MV-4-11 (cell line): ENCODE measurements at regions not wholly inside any gene's neighbourhood (a gene's known extent, or its start where the extent isn't known, plus 50 kb on each side); places are given as distances from the start of the nearest gene placed in this dataset.
"Not testable (repeated sequence)": the region's sequence is repeated elsewhere in the genome, so short reads cannot be mapped to it uniquely, and the experiment has no call there.

Experiments
- DNase-seq: peaks from one replicate; lab custom pipeline; 2025; lab: John Stamatoyannopoulos, UW

DNA sequence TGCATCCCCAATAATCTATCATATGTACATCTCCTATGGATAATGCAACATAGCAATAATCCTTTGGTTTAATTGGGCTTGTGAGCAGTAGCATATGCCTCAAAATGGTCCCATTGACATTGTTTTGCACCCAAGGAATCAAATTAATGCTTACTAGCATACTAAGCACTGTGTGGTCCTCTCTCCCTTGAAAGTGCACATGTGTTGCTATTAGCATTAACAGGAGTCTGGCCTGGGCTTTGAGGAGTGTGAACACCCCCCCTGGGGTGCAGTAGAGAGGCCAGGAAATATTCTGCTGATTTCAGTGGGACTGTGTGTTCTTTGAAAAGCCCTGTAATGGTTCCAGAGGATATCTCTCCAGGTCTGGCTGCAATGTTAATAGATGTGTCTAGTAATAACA, 1148.4 kb downstream of the VRK1 start:
- DNase-seq = no peak

GRCh38 chr14:97946240-97946639, 1149.1 kb downstream of the VRK1 start:
- no peak for DNase-seq

DNA sequence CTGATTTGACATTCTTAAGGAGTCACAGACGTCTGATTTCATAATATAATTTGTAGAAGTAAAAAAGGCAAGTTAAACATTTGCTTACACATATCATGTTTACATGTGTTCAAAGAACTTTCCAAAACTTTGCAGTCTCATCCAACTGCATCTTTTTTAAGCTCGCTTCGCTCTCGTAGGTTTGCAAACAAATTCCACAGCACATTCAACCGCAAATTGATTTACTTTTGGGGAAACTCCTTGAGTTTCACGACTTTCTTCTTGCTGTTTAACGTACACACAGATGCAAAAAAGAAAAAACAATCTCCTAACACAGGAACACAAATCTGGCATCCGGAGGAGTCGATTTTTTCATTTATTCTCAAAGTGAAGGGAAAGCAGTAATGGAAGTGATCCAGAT, 1149.5 kb downstream of the VRK1 start:
- no peak for DNase-seq

GRCh38 chr14:97948841-97949240, 1151.7 kb downstream of the VRK1 start:
- no peak for DNase-seq

- no peak for DNase-seq
Measured at GRCh38 chr14:97956581-97957340, 1159.6 kb downstream of the VRK1 start.

DNA sequence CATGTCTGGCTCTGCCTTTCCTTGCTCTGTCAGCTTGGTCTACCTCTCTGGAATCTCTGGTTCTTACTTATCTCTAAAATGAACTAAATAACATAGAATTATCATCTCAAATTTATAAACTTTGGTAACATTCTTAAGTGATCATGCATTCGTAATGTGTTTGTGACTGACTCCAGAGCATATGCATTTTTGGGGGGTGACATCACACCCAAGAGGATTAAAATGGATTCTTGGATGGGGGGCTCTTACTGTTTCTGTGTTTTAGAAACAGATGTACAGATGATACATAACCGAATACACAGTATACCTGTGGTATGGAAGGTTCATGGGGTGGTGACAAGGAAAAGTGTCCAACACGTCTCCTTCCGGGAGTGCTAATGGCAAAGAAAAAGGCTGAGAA, 1162.1 kb downstream of the VRK1 start:
- no peak for DNase-seq

GRCh38 chr14:97960436-97960835, 1163.3 kb downstream of the VRK1 start:
- no peak for DNase-seq

- no peak for DNase-seq
Measured at GRCh38 chr14:97970222-97970621, 1173.0 kb downstream of the VRK1 start.

- DNase-seq = no peak
Measured at GRCh38 chr14:97975216-97975615, 1178.0 kb downstream of the VRK1 start.

DNA sequence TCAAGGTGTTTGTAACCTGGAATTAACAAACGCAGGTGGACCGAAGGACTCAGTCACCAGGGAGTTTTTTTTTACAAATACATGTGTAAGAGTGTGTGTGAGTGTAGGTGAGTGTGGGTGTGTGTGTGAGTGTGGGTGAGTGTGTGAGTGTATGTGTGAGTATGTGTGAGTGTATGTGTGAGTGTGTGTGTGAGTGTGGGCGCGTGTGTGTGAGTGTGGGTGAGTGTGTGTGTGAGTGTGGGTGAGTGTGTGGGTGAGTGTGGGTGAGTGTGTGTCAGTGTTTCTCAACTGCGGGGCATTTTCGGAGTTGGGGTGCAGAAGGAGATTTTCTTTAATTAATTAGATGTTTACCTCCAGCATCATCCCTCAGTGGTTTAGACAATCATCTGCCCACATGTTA, 1178.8 kb downstream of the VRK1 start:
- DNase-seq = no peak

DNA sequence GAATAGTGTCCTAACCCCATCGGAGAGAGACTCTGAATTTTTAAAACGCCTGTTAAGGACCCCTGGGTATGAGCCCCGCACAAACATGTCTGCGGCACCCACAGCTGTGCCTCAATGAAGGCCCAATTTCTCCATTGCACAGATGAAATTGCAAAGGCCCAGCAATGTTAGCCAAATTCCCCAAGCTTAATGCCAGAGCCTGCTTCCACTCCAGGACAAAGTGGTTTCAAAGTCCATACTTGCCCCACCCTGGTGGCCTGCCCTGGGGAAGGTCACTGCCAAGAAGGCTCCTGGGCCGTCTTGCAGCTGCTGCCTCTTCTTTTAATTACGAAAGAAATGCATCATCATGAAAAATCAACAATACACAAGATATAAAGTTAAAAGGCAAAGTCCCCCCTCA, 1179.7 kb downstream of the VRK1 start:
- DNase-seq = no peak

DNA sequence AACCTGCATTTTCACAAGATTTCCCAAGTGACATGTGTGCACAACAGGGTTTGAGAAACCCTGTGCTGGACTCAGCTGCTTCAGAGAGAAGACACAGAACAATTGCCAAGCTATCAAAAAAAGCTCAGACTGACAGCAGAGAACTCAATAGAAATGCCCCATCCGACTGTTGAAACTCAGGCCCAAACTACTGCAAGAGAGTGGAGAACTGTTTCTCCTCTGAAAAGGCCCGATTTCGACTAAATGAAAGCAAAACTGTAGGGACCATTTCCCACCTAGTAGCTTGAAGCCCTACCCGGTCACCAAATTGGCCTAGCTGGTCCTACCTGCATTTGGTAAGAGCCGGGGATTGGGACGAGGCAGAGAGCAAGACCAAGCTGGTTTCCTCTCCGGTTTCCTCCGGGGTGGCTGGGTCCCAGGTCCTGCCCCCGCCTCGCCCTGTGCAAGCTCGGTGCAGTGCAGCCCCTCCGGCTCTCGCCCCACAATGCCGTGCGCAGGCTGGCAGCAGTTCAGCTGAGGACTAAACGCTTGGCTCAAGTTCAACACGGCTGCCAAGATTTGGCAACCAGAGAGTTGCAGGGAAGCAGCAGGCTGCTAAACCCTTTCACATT, 1180.6 kb downstream of the VRK1 start:
- no peak for DNase-seq

DNA sequence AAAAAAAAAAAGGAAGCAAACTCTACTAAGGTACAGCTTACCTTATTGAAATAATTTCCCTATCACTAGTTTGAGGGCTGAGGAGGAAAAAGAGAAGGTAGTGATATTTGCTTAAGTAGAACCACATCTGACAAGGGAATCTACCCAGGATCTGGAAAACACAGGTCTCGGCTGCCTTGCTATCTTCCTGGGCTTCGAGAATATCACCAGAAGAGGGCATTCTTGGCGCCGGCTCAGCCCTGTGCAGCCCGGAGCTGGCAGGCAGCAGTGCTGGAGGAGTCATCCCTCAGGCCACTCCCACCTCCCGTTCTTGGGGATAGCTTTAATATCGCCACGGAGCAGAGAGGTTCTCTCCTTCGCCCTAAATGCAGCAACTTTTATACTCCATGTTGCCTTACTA, 1181.2 kb downstream of the VRK1 start:
- DNase-seq = no peak

DNA sequence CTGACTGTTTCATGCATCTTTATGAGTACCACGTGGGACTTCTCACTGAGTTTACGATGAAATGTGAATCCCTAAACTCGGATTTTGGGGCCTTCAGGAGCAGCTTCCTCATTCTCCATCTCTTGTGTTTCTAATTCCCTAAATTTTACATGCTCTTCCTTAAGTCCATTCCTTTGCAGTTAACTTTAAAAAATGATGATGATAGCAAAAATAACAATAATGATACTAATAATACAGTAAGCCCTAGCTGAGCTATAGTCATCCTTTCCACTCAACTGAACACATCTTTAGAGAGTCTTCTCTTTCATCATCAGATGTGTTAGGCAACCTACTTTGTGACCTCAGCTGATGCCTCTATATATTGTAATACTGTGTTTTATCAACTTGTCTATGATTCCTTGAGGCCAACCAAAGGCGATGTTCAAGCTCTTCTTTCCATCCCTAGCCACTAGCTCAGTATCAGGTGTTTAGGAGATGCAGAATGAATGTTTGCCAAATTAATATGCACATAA, 1196.4 kb downstream of the VRK1 start:
- no peak for DNase-seq

GRCh38 chr14:97994020-97994531, 1196.9 kb downstream of the VRK1 start:
- no peak for DNase-seq

DNA sequence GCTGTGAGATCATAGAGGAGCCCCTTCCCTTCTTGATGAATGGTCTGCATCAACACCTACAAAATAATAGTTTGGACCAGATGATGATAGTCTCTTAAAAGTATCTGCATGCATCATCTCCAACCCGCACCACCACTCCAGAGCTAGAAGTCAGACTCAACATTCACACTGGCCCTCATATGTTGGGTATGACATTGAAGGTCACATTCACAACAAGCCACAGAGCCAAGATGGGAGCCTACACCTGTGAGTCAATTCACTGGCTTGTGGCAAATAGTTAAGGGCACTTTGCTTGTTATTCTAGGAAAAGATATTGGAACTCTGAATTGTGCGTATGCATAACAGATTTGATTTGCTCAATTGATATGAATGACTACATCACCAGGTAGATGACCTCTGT, 1197.9 kb downstream of the VRK1 start:
- no peak for DNase-seq

- no peak for DNase-seq
Measured at GRCh38 chr14:97995531-97995930, 1198.3 kb downstream of the VRK1 start.

DNA sequence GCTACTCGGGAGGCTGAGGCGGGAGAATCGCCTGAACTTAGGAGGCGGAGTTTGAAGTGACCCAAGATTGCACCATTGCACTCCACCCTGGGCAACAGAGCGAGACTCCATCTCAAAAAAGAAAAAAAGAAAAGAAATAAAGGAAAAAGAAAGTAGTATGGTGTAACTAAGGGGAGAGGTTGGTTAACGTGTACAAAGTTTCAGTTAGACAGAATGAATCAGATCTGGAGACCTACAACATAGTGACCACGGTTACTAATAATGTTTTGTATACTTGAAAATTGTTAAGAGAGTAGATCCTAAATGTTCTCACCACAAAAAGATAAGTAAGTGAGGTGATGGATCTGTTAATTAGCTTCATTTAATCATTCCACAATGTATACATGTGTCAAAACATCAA, 1208.8 kb downstream of the VRK1 start:
- no peak for DNase-seq

GRCh38 chr14:98008381-98009113, 1211.4 kb downstream of the VRK1 start:
- DNase-seq = no peak

- DNase-seq = not testable (repeated sequence)
Measured at GRCh38 chr14:98009177-98009576, 1212.0 kb downstream of the VRK1 start.

- DNase-seq = no peak
Measured at GRCh38 chr14:98010784-98011183, 1213.6 kb downstream of the VRK1 start.

DNA sequence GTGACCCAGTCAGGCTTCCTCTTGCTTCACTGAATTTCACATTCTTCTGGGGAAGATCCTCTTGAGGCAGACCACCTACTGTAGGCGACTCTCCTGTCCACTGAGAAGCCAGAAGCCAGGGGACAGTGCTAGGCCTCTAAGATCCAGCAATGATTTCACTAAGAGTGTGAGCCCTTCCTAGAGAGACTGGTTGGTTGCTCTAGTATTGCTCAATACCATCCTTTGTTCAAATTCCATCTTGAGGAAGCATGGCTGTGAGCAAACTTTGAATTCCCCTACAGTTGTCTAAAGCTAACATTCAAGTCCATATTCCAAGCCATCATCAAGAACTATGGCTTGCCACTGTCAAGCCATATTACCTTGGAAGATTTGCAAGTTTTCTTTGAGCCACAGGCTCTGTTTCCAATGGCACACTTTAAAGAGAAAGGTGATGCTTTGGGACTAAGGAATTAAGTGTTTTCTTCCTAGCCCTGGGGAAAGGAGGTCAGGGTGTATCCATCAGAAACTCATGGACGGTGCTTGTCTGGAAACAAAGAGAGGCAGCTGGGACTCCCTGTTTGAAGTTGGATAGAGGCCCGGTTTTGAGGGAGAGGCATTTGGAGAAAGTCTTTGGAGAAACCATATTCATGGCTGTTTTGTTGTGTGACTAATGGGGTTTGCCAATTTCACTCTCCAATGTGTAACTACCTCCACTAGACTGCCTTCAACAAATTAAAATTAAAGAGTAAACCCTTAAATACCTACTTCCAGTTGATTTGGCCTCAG, 1217.9 kb downstream of the VRK1 start:
- no peak for DNase-seq
